Activated CD4-positive, alpha-beta T cell treated with anti-CD3 and anti-CD28 coated beads for 4 hours (primary cell): ENCODE measurements at regions not wholly inside any gene's neighbourhood (a gene's known extent, or its start where the extent isn't known, plus 50 kb on each side); places are given as distances from the start of the nearest gene placed in this dataset.

Experiments used
- DNase-seq, 2 donors: peaks; one replicate each; pipeline ENCODE4 v3.0.0-alpha.2; 2020

- DNase-seq, result no peak
Measured at GRCh38 chr11:127926721-127927120, 660.6 kb downstream of the ETS1 start.

- no peak for DNase-seq
Measured at GRCh38 chr11:127925475-127925874, 661.9 kb downstream of the ETS1 start.

- no peak for DNase-seq
Measured at GRCh38 chr11:127919206-127920000, 668.0 kb downstream of the ETS1 start.

GRCh38 chr11:127902382-127902781 lies 685.0 kb downstream of the ETS1 start:
- no peak for DNase-seq

- DNase-seq, result no peak
Measured at GRCh38 chr11:127898422-127899365, 688.7 kb downstream of the ETS1 start.

- DNase-seq, result no peak
Measured at GRCh38 chr11:127895776-127896175, 691.6 kb downstream of the ETS1 start.

GRCh38 chr11:127894316-127894715 lies 693.0 kb downstream of the ETS1 start:
- DNase-seq, result no peak

- no peak for DNase-seq
Measured at GRCh38 chr11:127890030-127890615, 697.2 kb downstream of the ETS1 start.

- no peak for DNase-seq
Measured at GRCh38 chr11:127888386-127888785, 699.0 kb downstream of the ETS1 start.

GRCh38 chr11:127875131-127875530 lies 712.2 kb downstream of the ETS1 start:
- no peak for DNase-seq

GRCh38 chr11:127873478-127873877 lies 713.9 kb downstream of the ETS1 start:
- no peak for DNase-seq

GRCh38 chr11:127866109-127866508 lies 721.2 kb downstream of the ETS1 start:
- no peak for DNase-seq

- no peak for DNase-seq
Measured at GRCh38 chr11:127864861-127865260, 722.5 kb downstream of the ETS1 start.

GRCh38 chr11:127862406-127862805 lies 725.0 kb downstream of the ETS1 start:
- no peak for DNase-seq

- DNase-seq, result no peak
Measured at GRCh38 chr11:127859941-127860354, 727.4 kb downstream of the ETS1 start.

GRCh38 chr11:127844876-127845275 lies 742.5 kb downstream of the ETS1 start:
- DNase-seq, result no peak

- DNase-seq, result peak; percentile 37 to 54
Measured at GRCh38 chr11:127843483-127844396, 743.6 kb downstream of the ETS1 start.

- no peak for DNase-seq
Measured at GRCh38 chr11:127825183-127825582, 762.2 kb downstream of the ETS1 start.

- DNase-seq, result no peak
Measured at GRCh38 chr11:127818625-127819024, 768.7 kb downstream of the ETS1 start.

GRCh38 chr11:127816962-127817361 lies 770.4 kb downstream of the ETS1 start:
- DNase-seq, result no peak

GRCh38 chr11:127815331-127815730 lies 772.0 kb downstream of the ETS1 start:
- no peak for DNase-seq

GRCh38 chr11:127806501-127806900 lies 780.9 kb downstream of the ETS1 start:
- DNase-seq, result no peak
